ENCODE measurements at regions not wholly inside any gene's neighbourhood (a gene's known extent, or its start where the extent isn't known, plus 50 kb on each side); places are given as distances from the start of the nearest gene placed in this dataset.

GRCh38 chr18:34075963-34076860, 148.5 kb downstream of the NOL4 start:
- no peaks in the 10 kb centered on the region for H3K36me3 ChIP-seq (ENCODE audit: control insufficient read depth, insufficient read depth, low read length)
- H3K4me1 ChIP-seq (ENCODE audit: control insufficient read depth, insufficient read depth, low read length), result no peaks in the 10 kb centered on the region
- no peak overlapping the region for H3K9ac ChIP-seq (ENCODE audit: low read depth, low read length)
- H3K4me3 ChIP-seq (ENCODE audit: low read depth, low read length), result no peak overlapping the region
- no peaks in the 10 kb centered on the region for H3K27me3 ChIP-seq (ENCODE audit: control insufficient read depth, insufficient read depth, low read length)
- no peaks in the 10 kb centered on the region for H3K9me3 ChIP-seq (ENCODE audit: control insufficient read depth, insufficient read depth, low read length)

- Histone ChIP-seq H3K9me3 (ENCODE audit: control insufficient read depth, insufficient read depth, low read length) (no peaks in the 10 kb centered on the region), H3K4me3 (ENCODE audit: low read depth, low read length) (no peak overlapping the region), H3K4me1 (ENCODE audit: control insufficient read depth, insufficient read depth, low read length) (no peaks in the 10 kb centered on the region), H3K9ac (ENCODE audit: low read depth, low read length) (no peak overlapping the region), H3K36me3 (ENCODE audit: control insufficient read depth, insufficient read depth, low read length) (no peaks in the 10 kb centered on the region), H3K27me3 (ENCODE audit: control insufficient read depth, insufficient read depth, low read length) (no peaks in the 10 kb centered on the region)
Measured at GRCh38 chr18:34061226-34061625, 163.5 kb downstream of the NOL4 start.

- Histone ChIP-seq H3K9me3 (ENCODE audit: control insufficient read depth, insufficient read depth, low read length) (no peaks in the 10 kb centered on the region), H3K4me3 (ENCODE audit: low read depth, low read length) (no peak overlapping the region), H3K4me1 (ENCODE audit: control insufficient read depth, insufficient read depth, low read length) (no peaks in the 10 kb centered on the region), H3K36me3 (ENCODE audit: control insufficient read depth, insufficient read depth, low read length) (no peaks in the 10 kb centered on the region), H3K9ac (ENCODE audit: low read depth, low read length) (no peak overlapping the region), H3K27me3 (ENCODE audit: control insufficient read depth, insufficient read depth, low read length) (no peaks in the 10 kb centered on the region)
Measured at GRCh38 chr18:34055227-34055626, 169.5 kb downstream of the NOL4 start.

GRCh38 chr18:34050661-34051060, 174.1 kb downstream of the NOL4 start:
- Histone ChIP-seq H3K27me3 (ENCODE audit: control insufficient read depth, insufficient read depth, low read length) (no peaks in the 10 kb centered on the region), H3K9ac (ENCODE audit: low read depth, low read length) (no peak overlapping the region), H3K4me3 (ENCODE audit: low read depth, low read length) (no peak overlapping the region), H3K4me1 (ENCODE audit: control insufficient read depth, insufficient read depth, low read length) (peaks cover 8% of the 10 kb centered on the region), H3K36me3 (ENCODE audit: control insufficient read depth, insufficient read depth, low read length) (no peaks in the 10 kb centered on the region), H3K9me3 (ENCODE audit: control insufficient read depth, insufficient read depth, low read length) (no peaks in the 10 kb centered on the region)

- Histone ChIP-seq H3K9ac (ENCODE audit: low read depth, low read length) (no peak overlapping the region), H3K9me3 (ENCODE audit: control insufficient read depth, insufficient read depth, low read length) (no peaks in the 10 kb centered on the region), H3K27me3 (ENCODE audit: control insufficient read depth, insufficient read depth, low read length) (no peaks in the 10 kb centered on the region), H3K4me3 (ENCODE audit: low read depth, low read length) (no peak overlapping the region), H3K4me1 (ENCODE audit: control insufficient read depth, insufficient read depth, low read length) (peaks cover 8% of the 10 kb centered on the region), H3K36me3 (ENCODE audit: control insufficient read depth, insufficient read depth, low read length) (no peaks in the 10 kb centered on the region)
Measured at GRCh38 chr18:34049511-34049910, 175.2 kb downstream of the NOL4 start.

GRCh38 chr18:34048423-34048822, 176.3 kb downstream of the NOL4 start:
- Histone ChIP-seq H3K9ac (ENCODE audit: low read depth, low read length) (no peak overlapping the region), H3K4me1 (ENCODE audit: control insufficient read depth, insufficient read depth, low read length) (peaks cover 8% of the 10 kb centered on the region), H3K27me3 (ENCODE audit: control insufficient read depth, insufficient read depth, low read length) (no peaks in the 10 kb centered on the region), H3K9me3 (ENCODE audit: control insufficient read depth, insufficient read depth, low read length) (no peaks in the 10 kb centered on the region), H3K36me3 (ENCODE audit: control insufficient read depth, insufficient read depth, low read length) (no peaks in the 10 kb centered on the region), H3K4me3 (ENCODE audit: low read depth, low read length) (no peak overlapping the region)

- Histone ChIP-seq H3K27me3 (ENCODE audit: control insufficient read depth, insufficient read depth, low read length) (no peaks in the 10 kb centered on the region), H3K4me1 (ENCODE audit: control insufficient read depth, insufficient read depth, low read length) (no peaks in the 10 kb centered on the region), H3K4me3 (ENCODE audit: low read depth, low read length) (no peak overlapping the region), H3K9me3 (ENCODE audit: control insufficient read depth, insufficient read depth, low read length) (no peaks in the 10 kb centered on the region), H3K9ac (ENCODE audit: low read depth, low read length) (no peak overlapping the region), H3K36me3 (ENCODE audit: control insufficient read depth, insufficient read depth, low read length) (no peaks in the 10 kb centered on the region)
Measured at GRCh38 chr18:34042423-34043146, 182.1 kb downstream of the NOL4 start.

GRCh38 chr18:34039611-34040010, 185.1 kb downstream of the NOL4 start:
- Histone ChIP-seq H3K9ac (ENCODE audit: low read depth, low read length) (no peak overlapping the region), H3K36me3 (ENCODE audit: control insufficient read depth, insufficient read depth, low read length) (no peaks in the 10 kb centered on the region)

GRCh38 chr18:34039201-34039600, 185.5 kb downstream of the NOL4 start:
- Histone ChIP-seq H3K27me3 (ENCODE audit: control insufficient read depth, insufficient read depth, low read length) (no peaks in the 10 kb centered on the region), H3K9ac (ENCODE audit: low read depth, low read length) (no peak overlapping the region), H3K36me3 (ENCODE audit: control insufficient read depth, insufficient read depth, low read length) (no peaks in the 10 kb centered on the region), H3K9me3 (ENCODE audit: control insufficient read depth, insufficient read depth, low read length) (no peaks in the 10 kb centered on the region), H3K4me1 (ENCODE audit: control insufficient read depth, insufficient read depth, low read length) (no peaks in the 10 kb centered on the region), H3K4me3 (ENCODE audit: low read depth, low read length) (no peak overlapping the region)

More at GRCh38 chr18:34039611-34040010, 185.1 kb downstream of the NOL4 start:
- Histone ChIP-seq H3K27me3 (ENCODE audit: control insufficient read depth, insufficient read depth, low read length) (no peaks in the 10 kb centered on the region), H3K4me1 (ENCODE audit: control insufficient read depth, insufficient read depth, low read length) (no peaks in the 10 kb centered on the region), H3K4me3 (ENCODE audit: low read depth, low read length) (no peak overlapping the region), H3K9me3 (ENCODE audit: control insufficient read depth, insufficient read depth, low read length) (no peaks in the 10 kb centered on the region)

- H3K9me3 ChIP-seq (ENCODE audit: control insufficient read depth, insufficient read depth, low read length), result no peaks in the 10 kb centered on the region
- no peaks in the 10 kb centered on the region for H3K27me3 ChIP-seq (ENCODE audit: control insufficient read depth, insufficient read depth, low read length)
- no peaks in the 10 kb centered on the region for H3K36me3 ChIP-seq (ENCODE audit: control insufficient read depth, insufficient read depth, low read length)
- no peaks in the 10 kb centered on the region for H3K4me1 ChIP-seq (ENCODE audit: control insufficient read depth, insufficient read depth, low read length)
- no peak overlapping the region for H3K9ac ChIP-seq (ENCODE audit: low read depth, low read length)
- no peak overlapping the region for H3K4me3 ChIP-seq (ENCODE audit: low read depth, low read length)
Measured at GRCh38 chr18:34038086-34038485, 186.6 kb downstream of the NOL4 start.

- Histone ChIP-seq H3K9ac (ENCODE audit: low read depth, low read length) (no peak overlapping the region), H3K9me3 (ENCODE audit: control insufficient read depth, insufficient read depth, low read length) (no peaks in the 10 kb centered on the region), H3K36me3 (ENCODE audit: control insufficient read depth, insufficient read depth, low read length) (no peaks in the 10 kb centered on the region), H3K27me3 (ENCODE audit: control insufficient read depth, insufficient read depth, low read length) (no peaks in the 10 kb centered on the region), H3K4me3 (ENCODE audit: low read depth, low read length) (no peak overlapping the region), H3K4me1 (ENCODE audit: control insufficient read depth, insufficient read depth, low read length) (no peaks in the 10 kb centered on the region)
Measured at GRCh38 chr18:34033968-34034367, 190.7 kb downstream of the NOL4 start.

- Histone ChIP-seq H3K36me3 (ENCODE audit: control insufficient read depth, insufficient read depth, low read length) (no peaks in the 10 kb centered on the region), H3K27me3 (ENCODE audit: control insufficient read depth, insufficient read depth, low read length) (no peaks in the 10 kb centered on the region), H3K9ac (ENCODE audit: low read depth, low read length) (no peak overlapping the region), H3K4me3 (ENCODE audit: low read depth, low read length) (no peak overlapping the region), H3K9me3 (ENCODE audit: control insufficient read depth, insufficient read depth, low read length) (no peaks in the 10 kb centered on the region), H3K4me1 (ENCODE audit: control insufficient read depth, insufficient read depth, low read length) (no peaks in the 10 kb centered on the region)
Measured at GRCh38 chr18:34031810-34032209, 192.9 kb downstream of the NOL4 start.
